ENCODE measurements at regions not wholly inside any gene's neighbourhood (a gene's known extent, or its start where the extent isn't known, plus 50 kb on each side); places are given as distances from the start of the nearest gene placed in this dataset.

- Histone ChIP-seq H3K79me2 (ENCODE audit: insufficient read depth, low read depth, low read length) (no peaks in the 10 kb centered on the region), H3K4me1 (ENCODE audit: insufficient read depth, low read length, poor library complexity, severe bottlenecking) (no peaks in the 10 kb centered on the region), H3K27ac (ENCODE audit: low read depth, low read length, poor library complexity, severe bottlenecking) (no peak overlapping the region), H3K9me3 (ENCODE audit: low read length) (no peaks in the 10 kb centered on the region), H3K36me3 (ENCODE audit: insufficient read depth, low read length) (no peaks in the 10 kb centered on the region), H3K9me2 (ENCODE audit: insufficient read depth, low read length) (no peaks in the 10 kb centered on the region), H4K20me1 (ENCODE audit: insufficient read depth, low read length) (no peaks in the 10 kb centered on the region), H3K4me2 (ENCODE audit: low read length) (no peak overlapping the region), H2AFZ (ENCODE audit: low read length) (no peak overlapping the region), H3K4me3 (ENCODE audit: low read depth, low read length, poor library complexity, severe bottlenecking) (no peak overlapping the region)
- no peak for DNase-seq (ENCODE audit: low spot score)
- no peak for TF ChIP-seq EZH2phosphoT487 (IDR thresholded peaks at IDR 0.05; ENCODE audit: borderline replicate concordance, low read depth, low read length)
- TF ChIP-seq, protein P1, sequence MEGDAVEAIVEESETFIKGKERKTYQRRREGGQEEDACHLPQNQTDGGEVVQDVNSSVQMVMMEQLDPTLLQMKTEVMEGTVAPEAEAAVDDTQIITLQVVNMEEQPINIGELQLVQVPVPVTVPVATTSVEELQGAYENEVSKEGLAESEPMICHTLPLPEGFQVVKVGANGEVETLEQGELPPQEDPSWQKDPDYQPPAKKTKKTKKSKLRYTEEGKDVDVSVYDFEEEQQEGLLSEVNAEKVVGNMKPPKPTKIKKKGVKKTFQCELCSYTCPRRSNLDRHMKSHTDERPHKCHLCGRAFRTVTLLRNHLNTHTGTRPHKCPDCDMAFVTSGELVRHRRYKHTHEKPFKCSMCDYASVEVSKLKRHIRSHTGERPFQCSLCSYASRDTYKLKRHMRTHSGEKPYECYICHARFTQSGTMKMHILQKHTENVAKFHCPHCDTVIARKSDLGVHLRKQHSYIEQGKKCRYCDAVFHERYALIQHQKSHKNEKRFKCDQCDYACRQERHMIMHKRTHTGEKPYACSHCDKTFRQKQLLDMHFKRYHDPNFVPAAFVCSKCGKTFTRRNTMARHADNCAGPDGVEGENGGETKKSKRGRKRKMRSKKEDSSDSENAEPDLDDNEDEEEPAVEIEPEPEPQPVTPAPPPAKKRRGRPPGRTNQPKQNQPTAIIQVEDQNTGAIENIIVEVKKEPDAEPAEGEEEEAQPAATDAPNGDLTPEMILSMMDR (conservative IDR thresholded peaks at IDR 0.05; ENCODE audit: low read length): no peak
- no TSS peak for BruUV-seq (replicated peaks)
- CTCF ChIA-PET (ENCODE audit: unreplicated experiment): no interaction called here
- intact Hi-C loops (cut with micrococcal nuclease; ENCODE audit: unreplicated experiment): no loop called here
- POLR2A ChIA-PET: interaction anchor here (0.6 to 1.3 kb wide), 2 partner anchors 11 to 14 kb away, joined by 3 to 5 read pairs; no protein-coding TSS in a partner anchor
Measured at GRCh38 chr6:44699851-44700250, 312.3 kb downstream of the CDC5L start.

DNA sequence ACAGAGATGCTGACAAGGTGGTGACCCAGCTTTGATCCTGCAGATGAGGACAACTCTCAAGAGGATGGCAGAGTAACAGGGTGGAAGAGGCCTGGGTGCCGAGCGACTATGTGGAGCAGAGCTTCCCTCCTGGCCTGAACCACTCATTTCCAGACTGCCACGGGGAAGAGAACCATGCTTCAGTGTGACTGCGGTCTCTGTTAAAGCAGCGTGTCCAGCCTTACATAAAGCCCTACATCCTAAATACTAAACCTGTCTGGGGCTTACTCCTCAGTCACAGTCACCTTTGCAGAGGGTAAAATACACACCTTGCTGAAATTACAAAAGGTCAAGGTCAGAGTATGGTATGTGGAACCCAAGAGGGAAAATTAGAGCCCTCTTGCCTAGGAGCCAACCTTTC lies 312.9 kb downstream of the CDC5L start:
- no peaks in the 10 kb centered on the region for H3K4me1 ChIP-seq (ENCODE audit: insufficient read depth, low read length, poor library complexity, severe bottlenecking)
- CTCF ChIA-PET (ENCODE audit: unreplicated experiment): no interaction called here
- no peaks in the 10 kb centered on the region for H3K79me2 ChIP-seq (ENCODE audit: insufficient read depth, low read depth, low read length)
- POLR2A ChIA-PET: interaction anchor here (1.3 kb wide), 1 partner anchor 13 kb away, joined by 5 read pairs; no protein-coding TSS in a partner anchor
- H2AFZ ChIP-seq (ENCODE audit: low read length): no peak overlapping the region
- H4K20me1 ChIP-seq (ENCODE audit: insufficient read depth, low read length): no peaks in the 10 kb centered on the region
- H3K27ac ChIP-seq (ENCODE audit: low read depth, low read length, poor library complexity, severe bottlenecking): no peak overlapping the region
- no peak overlapping the region for H3K4me2 ChIP-seq (ENCODE audit: low read length)
- intact Hi-C loops (cut with micrococcal nuclease; ENCODE audit: unreplicated experiment): no loop called here
- no peaks in the 10 kb centered on the region for H3K9me3 ChIP-seq (ENCODE audit: low read length)
- BruUV-seq (replicated peaks): no TSS peak
- no peak overlapping the region for H3K4me3 ChIP-seq (ENCODE audit: low read depth, low read length, poor library complexity, severe bottlenecking)
- no peaks in the 10 kb centered on the region for H3K9me2 ChIP-seq (ENCODE audit: insufficient read depth, low read length)
- H3K36me3 ChIP-seq (ENCODE audit: insufficient read depth, low read length): no peaks in the 10 kb centered on the region
- DNase-seq (ENCODE audit: low spot score): no peak
- no peak for TF ChIP-seq EZH2phosphoT487 (IDR thresholded peaks at IDR 0.05; ENCODE audit: borderline replicate concordance, low read depth, low read length)
- TF ChIP-seq, protein P1 (conservative IDR thresholded peaks at IDR 0.05; ENCODE audit: low read length): no peak

- no peaks in the 10 kb centered on the region for H4K20me1 ChIP-seq (ENCODE audit: insufficient read depth, low read length)
- BruUV-seq (replicated peaks): no TSS peak
Measured at GRCh38 chr6:44701038-44701636, 313.6 kb downstream of the CDC5L start.

More at GRCh38 chr6:44701038-44701636, 313.6 kb downstream of the CDC5L start:
- H3K4me3 ChIP-seq (ENCODE audit: low read depth, low read length, poor library complexity, severe bottlenecking): no peak overlapping the region
- ChIA-PET POLR2A (no interaction called here), CTCF (ENCODE audit: unreplicated experiment) (no interaction called here)
- H3K36me3 ChIP-seq (ENCODE audit: insufficient read depth, low read length): no peaks in the 10 kb centered on the region
- no peaks in the 10 kb centered on the region for H3K79me2 ChIP-seq (ENCODE audit: insufficient read depth, low read depth, low read length)
- no peak for TF ChIP-seq EZH2phosphoT487 (IDR thresholded peaks at IDR 0.05; ENCODE audit: borderline replicate concordance, low read depth, low read length)
- TF ChIP-seq, protein P1 (conservative IDR thresholded peaks at IDR 0.05; ENCODE audit: low read length): no peak
- H3K9me3 ChIP-seq (ENCODE audit: low read length): no peaks in the 10 kb centered on the region
- no peak overlapping the region for H2AFZ ChIP-seq (ENCODE audit: low read length)
- no peaks in the 10 kb centered on the region for H3K4me1 ChIP-seq (ENCODE audit: insufficient read depth, low read length, poor library complexity, severe bottlenecking)
- no peak for DNase-seq (ENCODE audit: low spot score)
- no peaks in the 10 kb centered on the region for H3K9me2 ChIP-seq (ENCODE audit: insufficient read depth, low read length)
- H3K27ac ChIP-seq (ENCODE audit: low read depth, low read length, poor library complexity, severe bottlenecking): no peak overlapping the region
- H3K4me2 ChIP-seq (ENCODE audit: low read length): no peak overlapping the region
- intact Hi-C loops (cut with micrococcal nuclease; ENCODE audit: unreplicated experiment): no loop called here
